Vagina (tissue), 2 donors: ENCODE measurements at regions not wholly inside any gene's neighbourhood (a gene's known extent, or its start where the extent isn't known, plus 50 kb on each side); places are given as distances from the start of the nearest gene placed in this dataset.

ENCODE experiments used
- POLR2A ChIP-seq, 2 donors: fragments of 450-650 bp; IDR thresholded peaks; one replicate each; pipeline ENCODE4 v1.6.1; 2017; ENCODE audit warnings: antibody characterized with exemption in 2 of 2, mild to moderate bottlenecking in 2 of 2, moderate library complexity in 2 of 2
- POLR2AphosphoS5 ChIP-seq, 2 donors: sonication (generic); formaldehyde crosslinking; IDR thresholded peaks; one replicate each; pipeline ENCODE4 v1.9.0; 2017; ENCODE audit warnings: antibody characterized with exemption in 2 of 2, mild to moderate bottlenecking in 2 of 2, low read depth in 1 of 2; ENCODE audit not compliant: insufficient read depth in 1 of 2
- TF ChIP-seq, protein P1 (sequence below), 3 experiments: fragments of 450-650 bp in 2 of 3; fragments of 200-600 bp in 1 of 3; sonication (generic) in 1 of 3; IDR thresholded peaks; one replicate each; pipeline ENCODE4 v1.5.1; 2017 to 2019; ENCODE audit warnings: antibody characterized with exemption in 3 of 3, mild to moderate bottlenecking in 2 of 3, moderate library complexity in 2 of 3

DNA sequence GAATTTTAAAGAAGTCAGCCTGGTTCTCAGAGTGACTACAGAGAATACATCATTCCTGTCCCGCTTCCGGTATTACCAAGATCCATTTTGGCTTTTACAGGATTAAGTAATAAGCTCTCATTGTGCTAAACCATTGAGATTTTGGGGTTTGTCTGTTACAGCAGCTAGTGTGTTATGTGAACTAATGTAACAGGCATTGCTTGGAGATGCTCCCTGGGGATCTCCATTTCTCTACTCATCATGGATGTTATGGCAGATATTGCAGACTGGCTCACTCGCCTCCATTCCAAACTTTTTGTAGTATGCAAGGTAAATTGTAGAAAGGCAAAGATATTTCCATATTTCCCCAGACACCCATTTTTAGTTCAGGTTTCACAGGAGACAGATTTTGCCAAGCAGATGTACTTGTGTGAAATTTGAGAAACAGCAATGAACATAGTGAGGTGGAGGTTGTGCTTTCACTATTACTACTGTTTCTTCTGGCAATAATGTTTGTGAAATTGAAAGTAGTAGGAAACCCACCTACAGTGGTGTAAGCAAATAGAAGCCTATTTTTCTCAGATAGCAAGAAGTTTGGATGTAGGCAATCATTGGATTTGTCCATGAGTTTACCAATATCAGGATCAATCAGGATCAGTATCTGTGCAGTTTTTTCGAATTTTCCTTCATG is 177.1 kb upstream of the GALNT15 start:
- TF ChIP-seq POLR2AphosphoS5 (IDR thresholded peaks at IDR 0.05; ENCODE audit: insufficient read depth in 1 of 2, low read depth in 1 of 2) (no peak), POLR2A (IDR thresholded peaks at IDR 0.05) (no peak)
- TF ChIP-seq, protein P1, sequence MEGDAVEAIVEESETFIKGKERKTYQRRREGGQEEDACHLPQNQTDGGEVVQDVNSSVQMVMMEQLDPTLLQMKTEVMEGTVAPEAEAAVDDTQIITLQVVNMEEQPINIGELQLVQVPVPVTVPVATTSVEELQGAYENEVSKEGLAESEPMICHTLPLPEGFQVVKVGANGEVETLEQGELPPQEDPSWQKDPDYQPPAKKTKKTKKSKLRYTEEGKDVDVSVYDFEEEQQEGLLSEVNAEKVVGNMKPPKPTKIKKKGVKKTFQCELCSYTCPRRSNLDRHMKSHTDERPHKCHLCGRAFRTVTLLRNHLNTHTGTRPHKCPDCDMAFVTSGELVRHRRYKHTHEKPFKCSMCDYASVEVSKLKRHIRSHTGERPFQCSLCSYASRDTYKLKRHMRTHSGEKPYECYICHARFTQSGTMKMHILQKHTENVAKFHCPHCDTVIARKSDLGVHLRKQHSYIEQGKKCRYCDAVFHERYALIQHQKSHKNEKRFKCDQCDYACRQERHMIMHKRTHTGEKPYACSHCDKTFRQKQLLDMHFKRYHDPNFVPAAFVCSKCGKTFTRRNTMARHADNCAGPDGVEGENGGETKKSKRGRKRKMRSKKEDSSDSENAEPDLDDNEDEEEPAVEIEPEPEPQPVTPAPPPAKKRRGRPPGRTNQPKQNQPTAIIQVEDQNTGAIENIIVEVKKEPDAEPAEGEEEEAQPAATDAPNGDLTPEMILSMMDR (IDR thresholded peaks at IDR 0.05): no peak
